DMS 273 treated with DMSO at 0.1 percent for 48 hours (cell line): ENCODE measurements at regions not wholly inside any gene's neighbourhood (a gene's known extent, or its start where the extent isn't known, plus 50 kb on each side); places are given as distances from the start of the nearest gene placed in this dataset.
"Not testable (repeated sequence)": the region's sequence is repeated elsewhere in the genome, so short reads cannot be mapped to it uniquely, and the experiment has no call there.

Experiments used
- DNase-seq: peaks from one replicate; lab custom pipeline; 2025; lab: John Stamatoyannopoulos, UW

- no peak for DNase-seq
Measured at GRCh38 chr9:99485459-99485858, 263.4 kb downstream of the SEC61B start.

GRCh38 chr9:99486684-99487083 is 264.6 kb downstream of the SEC61B start:
- no peak for DNase-seq

GRCh38 chr9:99488131-99489059 is 266.3 kb downstream of the SEC61B start:
- DNase-seq: no peak

GRCh38 chr9:99489060-99489413 is 267.0 kb downstream of the SEC61B start:
- DNase-seq: no peak

- no peak for DNase-seq
Measured at GRCh38 chr9:99490729-99491128, 268.6 kb downstream of the SEC61B start.

GRCh38 chr9:99491408-99492158 is 269.5 kb downstream of the SEC61B start:
- no peak for DNase-seq

- DNase-seq: no peak
Measured at GRCh38 chr9:99497641-99498040, 275.6 kb downstream of the SEC61B start.

- DNase-seq: not testable (repeated sequence)
Measured at GRCh38 chr9:99498979-99499378, 276.9 kb downstream of the SEC61B start.

- no peak for DNase-seq
Measured at GRCh38 chr9:99505936-99506335, 283.9 kb downstream of the SEC61B start.

GRCh38 chr9:99506747-99507348 is 284.8 kb downstream of the SEC61B start:
- no peak for DNase-seq

- DNase-seq: no peak
Measured at GRCh38 chr9:99509065-99509745, 287.1 kb downstream of the SEC61B start.

GRCh38 chr9:99509900-99510535 is 287.9 kb downstream of the SEC61B start:
- DNase-seq: no peak

- DNase-seq: no peak
Measured at GRCh38 chr9:99511723-99512122, 289.6 kb downstream of the SEC61B start.

GRCh38 chr9:99513441-99514112 is 291.5 kb downstream of the SEC61B start:
- no peak for DNase-seq

GRCh38 chr9:99515093-99515492 is 293.0 kb downstream of the SEC61B start:
- no peak for DNase-seq

- DNase-seq: no peak
Measured at GRCh38 chr9:99515895-99516656, 294.0 kb downstream of the SEC61B start.

GRCh38 chr9:99516657-99517049 is 294.6 kb downstream of the SEC61B start:
- no peak for DNase-seq

GRCh38 chr9:99523838-99524237 is 297.8 kb upstream of the NR4A3 start:
- DNase-seq: no peak

GRCh38 chr9:99531313-99531712 is 290.4 kb upstream of the NR4A3 start:
- DNase-seq: no peak

GRCh38 chr9:99533421-99533820 is 288.3 kb upstream of the NR4A3 start:
- DNase-seq: no peak
